ENCODE measurements at regions not wholly inside any gene's neighbourhood (a gene's known extent, or its start where the extent isn't known, plus 50 kb on each side); places are given as distances from the start of the nearest gene placed in this dataset.

DNA sequence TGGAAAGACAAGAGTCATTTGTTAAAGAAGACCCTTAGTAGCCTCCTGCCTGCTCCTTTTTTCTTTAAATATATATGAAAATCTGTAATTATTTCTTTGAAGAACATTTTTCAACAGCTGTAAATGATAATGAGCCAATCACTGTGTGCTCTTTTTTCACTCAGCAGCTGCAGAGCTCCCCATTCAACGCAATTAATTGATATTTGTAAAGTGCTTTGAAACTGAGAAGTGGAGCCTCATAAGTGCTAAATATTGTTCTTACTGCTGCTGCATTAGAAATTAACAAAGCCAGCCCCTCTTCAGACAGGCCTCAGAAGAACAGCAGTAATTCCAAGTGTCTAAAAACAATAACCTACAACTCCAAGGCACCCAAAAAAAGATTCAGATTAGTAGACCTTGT is 224.3 kb downstream of the GXYLT1 start:
- peaks cover 43% of the 10 kb centered on the region for H3K4me1 Mint-ChIP-seq
- no peak overlapping the region for H3K27ac Mint-ChIP-seq
- H3K36me3 Mint-ChIP-seq, result no peaks in the 10 kb centered on the region
- no peak for DNase-seq (ENCODE audit: low spot score in 2 of 2, unreplicated experiment in 2 of 2)
- peaks cover 3% of the 10 kb centered on the region for H3K9me3 Mint-ChIP-seq
- no peak overlapping the region for H3K4me3 Mint-ChIP-seq
- no peaks in the 10 kb centered on the region for H3K27me3 Mint-ChIP-seq (ENCODE audit: low read depth)
- TF ChIP-seq, protein P1, sequence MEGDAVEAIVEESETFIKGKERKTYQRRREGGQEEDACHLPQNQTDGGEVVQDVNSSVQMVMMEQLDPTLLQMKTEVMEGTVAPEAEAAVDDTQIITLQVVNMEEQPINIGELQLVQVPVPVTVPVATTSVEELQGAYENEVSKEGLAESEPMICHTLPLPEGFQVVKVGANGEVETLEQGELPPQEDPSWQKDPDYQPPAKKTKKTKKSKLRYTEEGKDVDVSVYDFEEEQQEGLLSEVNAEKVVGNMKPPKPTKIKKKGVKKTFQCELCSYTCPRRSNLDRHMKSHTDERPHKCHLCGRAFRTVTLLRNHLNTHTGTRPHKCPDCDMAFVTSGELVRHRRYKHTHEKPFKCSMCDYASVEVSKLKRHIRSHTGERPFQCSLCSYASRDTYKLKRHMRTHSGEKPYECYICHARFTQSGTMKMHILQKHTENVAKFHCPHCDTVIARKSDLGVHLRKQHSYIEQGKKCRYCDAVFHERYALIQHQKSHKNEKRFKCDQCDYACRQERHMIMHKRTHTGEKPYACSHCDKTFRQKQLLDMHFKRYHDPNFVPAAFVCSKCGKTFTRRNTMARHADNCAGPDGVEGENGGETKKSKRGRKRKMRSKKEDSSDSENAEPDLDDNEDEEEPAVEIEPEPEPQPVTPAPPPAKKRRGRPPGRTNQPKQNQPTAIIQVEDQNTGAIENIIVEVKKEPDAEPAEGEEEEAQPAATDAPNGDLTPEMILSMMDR (IDR thresholded peaks at IDR 0.05; ENCODE audit: unreplicated experiment), result no peak

DNA sequence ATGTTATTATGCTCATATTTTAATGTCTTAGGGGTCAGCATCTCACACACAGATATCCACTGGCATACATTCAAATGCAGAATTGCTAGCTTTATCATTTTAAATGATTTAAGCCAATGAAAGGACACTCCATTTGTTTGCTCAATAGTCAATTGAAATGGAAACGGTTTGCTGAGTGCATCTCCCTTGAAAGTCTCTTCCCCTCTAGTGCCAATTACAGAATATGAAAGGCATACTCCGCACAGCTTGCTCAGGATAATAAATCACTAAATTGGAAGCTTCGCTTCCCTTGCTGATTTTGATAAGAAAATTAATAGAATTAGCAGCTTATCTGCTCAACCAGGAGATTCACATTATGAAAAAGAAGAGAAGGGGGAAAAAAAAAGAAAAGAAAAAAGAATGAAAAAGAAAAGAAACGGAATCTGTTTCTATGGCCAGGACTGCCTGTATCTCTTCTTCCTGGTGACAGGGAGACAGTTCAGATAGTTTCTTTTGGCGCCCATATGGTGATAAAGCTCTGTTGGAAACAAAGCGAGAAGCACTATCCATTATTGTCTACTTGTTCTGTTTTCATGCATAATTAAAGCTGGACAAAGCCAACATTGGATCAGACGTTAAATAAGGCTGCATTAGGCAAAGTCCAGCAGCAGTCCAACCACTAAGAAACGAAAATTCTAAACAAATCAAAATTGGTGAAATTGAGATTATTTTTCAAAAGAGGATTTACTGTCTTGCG is 225.0 kb downstream of the GXYLT1 start:
- H3K4me1 Mint-ChIP-seq, result peaks cover 43% of the 10 kb centered on the region
- H3K4me3 Mint-ChIP-seq, result peak overlapping the region; percentile 51
- H3K27ac Mint-ChIP-seq, result peak overlapping the region; percentile 67
- H3K9me3 Mint-ChIP-seq, result peaks cover 3% of the 10 kb centered on the region
- no peaks in the 10 kb centered on the region for H3K27me3 Mint-ChIP-seq (ENCODE audit: low read depth)
- no peak for DNase-seq (ENCODE audit: low spot score in 2 of 2, unreplicated experiment in 2 of 2)
- no peaks in the 10 kb centered on the region for H3K36me3 Mint-ChIP-seq
- TF ChIP-seq, protein P1 (IDR thresholded peaks at IDR 0.05; ENCODE audit: unreplicated experiment), result no peak

DNA sequence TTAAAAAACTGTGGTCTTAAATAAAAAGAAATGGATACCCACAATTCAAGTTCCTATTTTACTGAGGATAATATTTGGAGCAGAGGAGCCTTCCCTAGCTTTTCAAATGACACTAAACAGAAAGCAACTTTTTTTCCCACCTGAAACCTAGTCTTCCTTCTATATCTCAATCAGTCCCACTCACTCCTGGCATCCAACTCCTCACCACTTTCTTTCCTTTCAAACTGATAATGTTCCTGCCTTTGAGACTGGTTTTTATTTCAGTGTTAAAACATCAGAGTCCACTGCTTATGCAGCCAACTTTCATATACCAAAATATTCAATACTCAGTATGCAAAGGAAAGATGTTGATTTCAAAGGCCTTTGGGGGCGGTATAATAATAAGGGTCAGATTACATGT is 225.6 kb downstream of the GXYLT1 start:
- no peak overlapping the region for H3K27ac Mint-ChIP-seq
- H3K9me3 Mint-ChIP-seq, result peaks cover 4% of the 10 kb centered on the region
- H3K36me3 Mint-ChIP-seq, result no peaks in the 10 kb centered on the region
- DNase-seq (ENCODE audit: low spot score in 2 of 2, unreplicated experiment in 2 of 2), result no peak
- TF ChIP-seq, protein P1 (IDR thresholded peaks at IDR 0.05; ENCODE audit: unreplicated experiment), result no peak
- H3K4me3 Mint-ChIP-seq, result no peak overlapping the region
- no peaks in the 10 kb centered on the region for H3K27me3 Mint-ChIP-seq (ENCODE audit: low read depth)
- H3K4me1 Mint-ChIP-seq, result peaks cover 43% of the 10 kb centered on the region

DNA sequence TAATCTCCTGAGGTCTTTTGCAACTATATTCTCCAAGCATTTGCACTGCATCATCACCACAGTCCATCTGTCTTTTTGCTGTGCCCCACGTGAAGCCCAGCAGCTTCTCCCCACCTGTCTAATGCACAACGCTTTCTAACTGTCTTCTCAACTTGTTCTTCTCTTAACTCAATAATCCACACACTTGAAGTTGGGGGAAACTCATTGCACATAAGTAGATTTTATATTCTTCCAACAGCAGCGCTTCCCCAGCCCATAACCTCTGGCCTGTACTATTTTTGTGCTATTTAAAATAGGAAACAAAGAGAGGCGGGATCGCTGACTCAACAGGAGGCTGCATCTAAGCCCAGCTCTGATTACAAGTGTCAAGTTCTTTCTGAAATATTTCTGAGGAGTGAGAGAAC is 226.7 kb downstream of the GXYLT1 start:
- DNase-seq (ENCODE audit: low spot score in 2 of 2, unreplicated experiment in 2 of 2), result no peak
- no peak overlapping the region for H3K27ac Mint-ChIP-seq
- no peaks in the 10 kb centered on the region for H3K27me3 Mint-ChIP-seq (ENCODE audit: low read depth)
- peaks cover 43% of the 10 kb centered on the region for H3K4me1 Mint-ChIP-seq
- peaks cover 9% of the 10 kb centered on the region for H3K9me3 Mint-ChIP-seq
- H3K36me3 Mint-ChIP-seq, result no peaks in the 10 kb centered on the region
- TF ChIP-seq, protein P1 (IDR thresholded peaks at IDR 0.05; ENCODE audit: unreplicated experiment), result no peak
- no peak overlapping the region for H3K4me3 Mint-ChIP-seq

DNA sequence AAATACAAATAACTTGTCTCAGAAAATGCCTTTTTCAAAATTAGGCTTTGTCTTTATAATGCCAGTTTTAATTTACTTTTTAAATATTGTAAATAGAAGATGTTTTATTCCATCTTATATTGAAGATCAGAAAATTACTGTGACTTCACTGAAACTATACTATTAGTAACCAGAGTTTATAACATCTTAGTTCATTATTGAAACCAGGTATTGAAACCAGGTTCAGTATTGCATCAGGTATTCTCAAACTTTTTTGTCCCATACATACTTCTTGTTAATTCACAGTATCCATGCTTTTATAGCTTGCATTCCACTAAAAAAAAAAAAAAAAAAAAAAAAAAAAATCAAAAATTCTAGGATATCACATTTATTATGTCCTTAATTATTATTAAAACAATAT is 227.5 kb downstream of the GXYLT1 start:
- TF ChIP-seq, protein P1 (IDR thresholded peaks at IDR 0.05; ENCODE audit: unreplicated experiment), result no peak
- Mint-ChIP-seq H3K27ac (no peak overlapping the region), H3K4me1 (peaks cover 42% of the 10 kb centered on the region), H3K27me3 (ENCODE audit: low read depth) (no peaks in the 10 kb centered on the region), H3K4me3 (no peak overlapping the region), H3K36me3 (no peaks in the 10 kb centered on the region), H3K9me3 (peaks cover 9% of the 10 kb centered on the region)
- no peak for DNase-seq (ENCODE audit: low spot score in 2 of 2, unreplicated experiment in 2 of 2)
